Fibroblast of mammary gland (primary cell): ENCODE measurements at regions not wholly inside any gene's neighbourhood (a gene's known extent, or its start where the extent isn't known, plus 50 kb on each side); places are given as distances from the start of the nearest gene placed in this dataset.

Experiments
- DNase-seq: peaks from one replicate; pipeline ENCODE4 v3.0.0-alpha.2; 2010; ENCODE audit warnings: low read depth
- H3K4me3 ChIP-seq: 2 replicates; pipeline ENCODE4 v1.5.1; 2011; ENCODE audit warnings: low read depth, mild to moderate bottlenecking, low read length, moderate library complexity; ENCODE audit not compliant: control insufficient read depth
- TF ChIP-seq, protein P1 (sequence below): conservative IDR thresholded peaks from 2 replicates; pipeline ENCODE4 v1.5.1; 2011; ENCODE audit warnings: low read depth, low read length, inconsistent platforms; ENCODE audit not compliant: control insufficient read depth, insufficient read depth

DNA sequence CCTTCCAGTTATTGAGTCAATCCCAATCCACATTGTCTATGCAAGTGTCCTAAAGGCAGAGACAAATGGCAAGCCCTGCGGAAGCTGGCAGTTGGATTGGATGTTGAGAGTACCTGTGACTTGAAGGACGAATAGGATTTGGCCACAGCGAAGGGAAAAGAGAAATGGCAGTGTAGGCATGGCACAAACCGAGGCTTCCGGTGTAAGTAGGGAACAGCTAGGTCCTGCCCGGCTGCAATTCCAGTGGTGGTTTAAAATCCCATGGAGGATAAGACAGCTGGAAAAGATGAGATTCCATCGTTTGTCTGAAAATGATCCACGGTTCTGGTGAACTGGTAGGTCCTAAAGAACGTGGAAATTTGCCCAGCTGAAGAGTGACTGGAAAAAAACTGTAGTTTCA is 296.2 kb downstream of the TCERG1L start:
- TF ChIP-seq, protein P1, sequence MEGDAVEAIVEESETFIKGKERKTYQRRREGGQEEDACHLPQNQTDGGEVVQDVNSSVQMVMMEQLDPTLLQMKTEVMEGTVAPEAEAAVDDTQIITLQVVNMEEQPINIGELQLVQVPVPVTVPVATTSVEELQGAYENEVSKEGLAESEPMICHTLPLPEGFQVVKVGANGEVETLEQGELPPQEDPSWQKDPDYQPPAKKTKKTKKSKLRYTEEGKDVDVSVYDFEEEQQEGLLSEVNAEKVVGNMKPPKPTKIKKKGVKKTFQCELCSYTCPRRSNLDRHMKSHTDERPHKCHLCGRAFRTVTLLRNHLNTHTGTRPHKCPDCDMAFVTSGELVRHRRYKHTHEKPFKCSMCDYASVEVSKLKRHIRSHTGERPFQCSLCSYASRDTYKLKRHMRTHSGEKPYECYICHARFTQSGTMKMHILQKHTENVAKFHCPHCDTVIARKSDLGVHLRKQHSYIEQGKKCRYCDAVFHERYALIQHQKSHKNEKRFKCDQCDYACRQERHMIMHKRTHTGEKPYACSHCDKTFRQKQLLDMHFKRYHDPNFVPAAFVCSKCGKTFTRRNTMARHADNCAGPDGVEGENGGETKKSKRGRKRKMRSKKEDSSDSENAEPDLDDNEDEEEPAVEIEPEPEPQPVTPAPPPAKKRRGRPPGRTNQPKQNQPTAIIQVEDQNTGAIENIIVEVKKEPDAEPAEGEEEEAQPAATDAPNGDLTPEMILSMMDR, result no peak
- no peak for DNase-seq
- H3K4me3 ChIP-seq, result no peak overlapping the region

DNA sequence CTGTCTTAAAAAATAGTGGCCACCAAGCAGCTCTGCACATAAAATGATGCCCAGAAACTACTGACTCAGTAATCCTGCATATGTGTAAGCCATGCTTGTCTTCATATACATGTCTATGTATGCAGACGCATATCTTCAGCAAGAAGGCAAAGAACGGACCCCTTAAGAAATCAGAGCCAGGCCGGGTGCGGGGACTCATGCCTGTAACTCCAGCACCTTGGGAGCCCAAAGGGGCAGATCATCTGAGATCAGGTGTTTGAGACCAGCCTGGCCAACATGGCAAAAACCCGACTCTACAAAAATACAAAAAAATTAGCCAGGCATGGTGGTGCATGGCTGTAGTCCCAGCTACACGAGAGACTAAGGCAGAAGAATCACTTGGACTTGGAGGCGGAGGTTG is 295.0 kb downstream of the TCERG1L start:
- no peak for DNase-seq

DNA sequence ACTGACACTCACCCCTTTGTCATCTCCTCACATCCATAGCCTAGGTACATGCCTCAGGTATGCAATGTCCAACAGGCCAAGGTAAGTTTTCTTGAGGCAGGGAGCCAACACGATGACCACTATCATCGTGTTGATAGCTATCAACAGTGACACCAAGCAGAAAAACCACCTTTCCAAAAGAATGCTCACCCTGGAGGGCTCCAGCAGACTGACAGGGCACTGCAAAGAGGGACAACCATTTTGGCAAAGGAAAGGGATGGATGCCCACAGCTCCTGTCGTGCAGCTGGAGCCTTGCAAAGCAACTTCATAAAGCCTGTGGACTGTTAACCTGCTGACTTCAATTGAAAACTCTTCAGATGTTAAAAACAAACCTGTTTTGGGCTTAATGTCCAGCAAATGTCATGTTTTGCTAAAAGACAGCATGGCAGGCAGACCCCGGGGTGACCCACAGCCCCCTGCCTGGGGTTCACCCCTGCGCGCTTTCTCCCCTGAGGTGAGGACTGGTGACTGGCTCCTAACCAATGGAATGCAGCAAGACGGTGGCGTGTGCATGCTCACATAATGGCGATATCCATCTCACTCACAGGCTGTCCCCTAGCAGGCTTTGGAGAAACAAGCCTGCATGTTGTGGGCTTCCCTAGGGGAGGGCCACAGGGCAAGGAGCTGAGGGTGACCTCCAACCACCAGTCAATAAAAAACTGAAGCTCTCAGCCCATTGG is 293.8 kb downstream of the TCERG1L start:
- H3K4me3 ChIP-seq, result no peak overlapping the region
- no peak for DNase-seq

More for the DNA sequence above, 295.0 kb downstream of the TCERG1L start:
- H3K4me3 ChIP-seq, result no peak overlapping the region
- TF ChIP-seq, protein P1, result no peak

DNA sequence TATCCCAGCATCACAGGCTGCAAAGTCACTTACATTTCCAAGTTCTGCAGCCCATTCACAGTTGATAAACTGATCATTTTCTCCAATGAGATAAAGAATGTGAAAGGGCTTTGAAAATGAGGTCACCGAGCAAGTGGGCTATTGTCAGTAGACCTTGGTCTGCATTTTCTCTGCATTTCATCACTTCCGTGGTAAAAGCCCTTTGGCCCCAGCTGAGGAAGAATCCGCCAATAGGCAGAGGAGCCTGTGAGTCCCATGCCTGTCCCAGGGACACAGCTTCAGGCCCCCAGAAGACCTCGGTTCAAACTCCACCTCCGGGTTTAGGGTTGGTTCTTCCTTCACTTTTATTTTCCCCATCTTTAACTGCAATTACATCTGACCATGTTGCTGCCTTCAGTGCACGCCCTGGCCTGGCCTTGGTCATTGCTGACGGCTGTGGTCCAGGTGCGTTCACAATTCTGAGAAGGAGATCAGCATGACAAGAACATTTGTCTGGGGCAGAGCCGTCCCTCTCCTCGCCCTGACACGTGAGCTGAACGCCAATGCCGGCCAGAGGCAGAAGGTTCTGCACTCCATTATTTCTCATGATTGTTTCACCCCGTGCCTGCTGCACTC is 292.5 kb downstream of the TCERG1L start:
- TF ChIP-seq, protein P1, result no peak
- H3K4me3 ChIP-seq, result no peak overlapping the region
- no peak for DNase-seq

More for the DNA sequence above, 293.8 kb downstream of the TCERG1L start:
- TF ChIP-seq, protein P1, result no peak

DNA sequence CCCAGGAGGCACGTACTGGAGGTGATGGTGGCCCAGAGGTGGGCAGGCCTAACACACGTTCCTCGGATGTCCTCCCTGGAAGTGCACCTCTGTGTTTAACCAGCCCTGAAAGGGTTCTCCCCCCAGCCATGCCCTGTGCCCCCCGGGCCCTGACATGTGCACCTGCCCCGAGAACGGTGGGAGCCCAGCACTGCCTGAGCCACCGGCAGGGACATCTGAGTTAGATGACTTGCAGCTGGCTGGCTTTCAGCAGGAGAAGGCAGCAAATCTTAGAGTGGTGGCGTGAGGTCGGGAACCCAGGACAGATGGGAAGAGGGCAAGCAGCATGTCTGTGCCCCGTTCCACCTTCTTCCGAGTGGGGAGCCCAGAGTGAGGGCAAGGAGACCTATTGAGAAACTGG is 291.8 kb downstream of the TCERG1L start:
- no peak for DNase-seq
- TF ChIP-seq, protein P1, result no peak
- no peak overlapping the region for H3K4me3 ChIP-seq

DNA sequence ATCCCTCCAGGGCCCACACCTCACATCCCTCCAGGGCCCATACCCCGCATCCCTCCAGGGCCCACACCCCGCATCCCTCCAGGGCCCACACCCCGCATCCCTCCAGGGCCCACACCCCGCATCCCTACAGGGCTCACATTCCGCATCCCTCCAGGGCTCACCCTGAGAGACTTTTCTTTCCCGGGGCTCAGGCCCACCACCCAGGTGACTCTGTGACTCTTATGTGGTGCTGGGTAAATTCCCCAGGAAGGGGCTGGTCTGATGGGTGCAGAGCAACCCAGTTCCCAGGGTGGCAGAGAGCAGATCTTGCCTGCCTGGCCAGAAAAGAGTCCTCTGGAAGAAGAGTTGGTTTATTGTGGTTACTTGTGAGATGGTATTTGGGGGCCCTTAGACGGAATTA is 290.7 kb downstream of the TCERG1L start:
- DNase-seq, result no peak
- no peak overlapping the region for H3K4me3 ChIP-seq
- TF ChIP-seq, protein P1, result no peak
